ENCODE measurements at regions not wholly inside any gene's neighbourhood (a gene's known extent, or its start where the extent isn't known, plus 50 kb on each side); places are given as distances from the start of the nearest gene placed in this dataset.

GRCh38 chr2:2842466-2842865 lies 511.4 kb upstream of the MYT1L start:
- no peak for DNase-seq (ENCODE audit: low spot score in 2 of 2)
- FAIRE-seq = no peak

DNA sequence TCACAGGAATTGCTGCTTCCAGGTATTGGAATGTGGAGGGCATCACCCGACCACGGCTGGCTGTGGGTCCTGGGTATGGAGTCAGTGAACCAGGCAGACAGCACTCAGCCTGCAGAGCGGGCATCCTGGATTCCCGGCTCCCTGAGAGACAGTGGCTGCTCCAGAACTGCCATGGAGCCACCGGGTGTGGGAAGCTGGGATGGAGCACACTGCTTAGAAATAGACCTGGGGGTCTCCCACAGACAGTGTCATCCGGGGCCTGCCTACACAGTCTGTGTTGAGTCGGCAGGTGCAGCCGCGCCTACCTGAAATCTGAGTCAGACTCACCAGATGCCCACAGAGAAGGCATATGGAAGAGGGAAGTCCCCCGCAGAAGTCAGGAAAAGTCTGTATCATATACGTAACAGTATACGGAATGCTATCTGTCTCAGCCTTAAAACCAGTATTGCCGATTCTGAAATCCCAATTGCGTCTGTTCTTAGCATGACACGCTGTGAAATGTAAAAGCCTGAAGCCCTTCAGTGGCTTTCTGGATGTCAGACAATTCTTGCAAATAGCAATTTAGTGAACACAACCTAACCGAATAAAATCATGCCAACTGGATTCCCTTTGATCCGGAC lies 509.7 kb upstream of the MYT1L start:
- no peak for FAIRE-seq
- no peak for DNase-seq (ENCODE audit: low spot score in 2 of 2)

- DNase-seq (ENCODE audit: low spot score in 2 of 2) (no peak), FAIRE-seq (no peak)
These were observed 508.9 kb upstream of the MYT1L start for GRCh38 chr2:2839782-2840531.

GRCh38 chr2:2839393-2839781 lies 508.3 kb upstream of the MYT1L start:
- FAIRE-seq = no peak

DNA sequence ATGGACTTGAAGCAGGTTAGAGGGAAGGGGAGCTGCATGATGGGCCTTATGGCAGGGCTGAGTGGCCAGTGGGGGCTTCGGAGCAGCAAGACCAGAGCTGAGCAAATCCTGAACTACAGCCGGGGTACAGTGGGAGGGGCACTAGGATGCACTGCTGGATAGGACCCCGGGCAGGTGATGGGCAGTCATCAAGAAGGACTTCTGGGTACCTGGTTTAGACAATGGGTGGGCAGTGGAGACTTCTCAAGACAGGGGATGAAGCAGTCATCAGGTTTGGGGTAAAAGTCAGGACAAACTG lies 507.4 kb upstream of the MYT1L start:
- no peak for FAIRE-seq
- no peak for DNase-seq (ENCODE audit: low spot score in 2 of 2)

More at GRCh38 chr2:2839393-2839781, 508.3 kb upstream of the MYT1L start:
- no peak for DNase-seq (ENCODE audit: low spot score in 2 of 2)

- no peak for FAIRE-seq
- DNase-seq (ENCODE audit: low spot score in 2 of 2) = no peak
These were observed 506.9 kb upstream of the MYT1L start for GRCh38 chr2:2837746-2838547.

DNA sequence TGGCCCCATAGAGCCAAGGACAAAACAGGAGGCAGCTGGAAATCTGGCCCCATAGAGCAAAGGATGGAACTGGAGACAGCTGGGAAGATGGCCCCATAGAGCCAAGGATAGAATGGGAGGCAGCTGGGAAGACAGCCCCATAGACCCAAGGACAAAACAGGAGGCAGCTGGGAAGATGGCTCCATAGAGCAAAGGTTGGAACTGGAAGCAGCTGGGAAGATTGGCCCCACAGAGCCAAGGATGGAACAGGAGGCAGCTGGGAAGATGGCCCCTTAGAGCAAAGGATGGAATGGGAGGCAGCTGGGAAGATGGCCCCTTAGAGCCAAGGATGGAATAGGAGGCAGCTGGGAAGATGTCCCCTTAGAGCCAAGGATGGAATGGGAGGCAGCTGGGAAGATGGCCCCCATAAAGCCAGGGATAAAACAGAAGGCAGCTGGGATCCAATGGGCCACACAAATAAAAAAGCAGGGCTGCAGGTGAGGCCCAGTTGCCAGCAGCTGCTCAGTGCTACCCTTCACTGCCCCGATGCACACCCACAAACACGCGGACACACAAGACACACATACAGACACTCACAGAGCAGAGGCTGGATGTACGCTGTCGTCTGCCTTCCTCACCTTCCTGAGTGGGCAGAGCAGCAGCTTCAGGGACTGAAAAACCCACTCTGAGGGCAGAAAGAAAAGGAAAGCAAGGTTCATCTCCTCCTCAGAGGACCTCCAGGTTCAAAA lies 505.4 kb upstream of the MYT1L start:
- FAIRE-seq = no peak
- DNase-seq (ENCODE audit: low spot score in 2 of 2) = no peak

- DNase-seq (ENCODE audit: low spot score in 2 of 2) = no peak
- FAIRE-seq = no peak
These were observed 503.6 kb upstream of the MYT1L start for GRCh38 chr2:2834516-2835254.

GRCh38 chr2:2834105-2834504 lies 503.0 kb upstream of the MYT1L start:
- FAIRE-seq (no peak), DNase-seq (ENCODE audit: low spot score in 2 of 2) (no peak)

GRCh38 chr2:2832657-2833056 lies 501.6 kb upstream of the MYT1L start:
- no peak for FAIRE-seq

DNA sequence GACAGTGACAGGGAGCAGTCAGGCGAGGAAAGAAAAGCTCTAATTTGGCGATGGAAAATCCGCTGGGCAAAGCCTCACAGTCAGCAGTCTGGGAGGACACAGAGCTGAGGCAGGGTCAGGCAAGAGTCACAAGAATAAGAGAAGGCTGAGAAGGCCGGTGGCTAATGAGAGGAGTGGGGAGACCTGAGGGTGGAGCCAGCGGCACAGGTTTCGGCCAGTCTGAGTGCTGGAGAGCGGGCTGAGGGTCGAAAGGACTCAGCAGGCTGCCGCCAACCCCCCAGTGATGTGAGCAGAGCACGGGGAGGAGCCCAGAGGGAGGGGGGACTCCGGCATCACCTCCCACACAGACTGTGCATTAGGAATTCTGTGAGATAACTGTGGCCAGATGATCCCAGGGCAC lies 500.6 kb upstream of the MYT1L start:
- DNase-seq (ENCODE audit: low spot score in 2 of 2) (no peak), FAIRE-seq (no peak)

More at GRCh38 chr2:2832657-2833056, 501.6 kb upstream of the MYT1L start:
- DNase-seq (ENCODE audit: low spot score in 2 of 2) = no peak

GRCh38 chr2:2830576-2830975 lies 499.5 kb upstream of the MYT1L start:
- DNase-seq (ENCODE audit: low spot score in 2 of 2) = no peak
- FAIRE-seq = no peak

DNA sequence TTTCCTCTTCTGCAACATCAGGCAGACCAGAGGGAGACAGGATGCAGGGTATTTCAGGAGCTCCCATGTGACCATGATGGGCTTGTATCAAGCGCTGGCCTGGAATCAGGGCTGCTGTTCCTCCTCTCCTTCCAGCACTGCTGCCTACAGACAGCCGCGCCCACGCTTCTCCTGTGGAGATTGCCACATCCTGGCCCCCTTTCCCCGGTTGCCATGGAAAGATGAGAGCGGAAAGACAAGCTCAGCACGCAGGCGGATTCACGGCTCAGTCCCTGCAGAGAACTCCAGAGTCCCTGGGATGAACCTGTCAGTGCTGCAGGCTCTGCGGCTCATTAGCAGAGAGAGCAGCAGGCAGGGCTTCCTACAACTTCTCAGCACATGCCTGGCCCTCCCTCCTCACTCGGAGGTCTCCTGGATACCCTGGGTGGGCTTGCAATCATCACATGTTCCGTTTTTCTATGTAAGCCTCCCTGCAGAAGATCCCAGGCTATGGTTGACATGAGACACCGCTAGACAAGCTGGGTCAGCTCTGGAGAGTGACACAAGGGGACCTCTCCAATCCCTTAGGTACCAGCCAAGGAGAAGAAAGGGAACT lies 497.8 kb upstream of the MYT1L start:
- FAIRE-seq (no peak), DNase-seq (ENCODE audit: low spot score in 2 of 2) (no peak)

GRCh38 chr2:2827761-2828221 lies 496.7 kb upstream of the MYT1L start:
- DNase-seq (ENCODE audit: low spot score in 2 of 2) (no peak), FAIRE-seq (no peak)

GRCh38 chr2:2827046-2827636 lies 496.1 kb upstream of the MYT1L start:
- DNase-seq (ENCODE audit: low spot score in 2 of 2) (no peak), FAIRE-seq (no peak)

DNA sequence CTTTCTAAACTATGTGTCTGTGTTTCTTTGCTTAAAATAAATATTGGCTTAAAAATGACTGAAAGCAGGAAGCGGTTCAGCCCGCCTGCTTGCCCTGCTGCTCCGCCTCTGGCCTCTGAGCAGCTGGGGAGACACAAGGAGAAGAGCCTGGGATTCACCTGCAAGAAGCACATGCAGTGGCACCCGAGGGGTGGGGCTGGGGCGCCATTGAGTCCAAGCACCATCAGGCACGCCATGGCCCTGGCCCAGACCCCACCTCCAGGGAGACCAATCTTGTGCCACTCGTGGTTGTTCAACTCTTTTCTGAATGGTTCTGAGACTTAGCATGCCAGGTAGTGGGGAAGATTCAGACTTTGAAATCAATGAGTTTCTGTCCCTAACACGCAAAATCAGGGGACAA lies 495.5 kb upstream of the MYT1L start:
- FAIRE-seq = no peak

DNA sequence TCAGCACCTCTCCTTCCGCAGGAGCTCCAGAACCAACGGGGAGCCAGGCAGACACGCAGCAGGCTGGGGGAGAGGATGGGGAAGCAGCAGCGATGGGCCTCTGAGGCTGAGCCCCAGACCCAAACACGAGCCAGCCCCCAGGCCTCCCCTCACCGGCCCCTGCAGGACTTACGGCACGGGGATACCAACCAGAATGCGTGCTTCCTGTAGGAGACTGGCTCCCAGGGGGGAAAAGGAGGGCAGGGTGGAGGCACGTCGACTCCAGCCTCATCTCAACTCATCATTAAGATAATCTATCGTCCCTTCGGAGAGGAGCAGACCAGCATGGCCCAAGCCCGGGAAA lies 495.1 kb upstream of the MYT1L start:
- FAIRE-seq (no peak), DNase-seq (ENCODE audit: low spot score in 2 of 2) (no peak)

More for the DNA sequence above, 495.5 kb upstream of the MYT1L start:
- no peak for DNase-seq (ENCODE audit: low spot score in 2 of 2)

DNA sequence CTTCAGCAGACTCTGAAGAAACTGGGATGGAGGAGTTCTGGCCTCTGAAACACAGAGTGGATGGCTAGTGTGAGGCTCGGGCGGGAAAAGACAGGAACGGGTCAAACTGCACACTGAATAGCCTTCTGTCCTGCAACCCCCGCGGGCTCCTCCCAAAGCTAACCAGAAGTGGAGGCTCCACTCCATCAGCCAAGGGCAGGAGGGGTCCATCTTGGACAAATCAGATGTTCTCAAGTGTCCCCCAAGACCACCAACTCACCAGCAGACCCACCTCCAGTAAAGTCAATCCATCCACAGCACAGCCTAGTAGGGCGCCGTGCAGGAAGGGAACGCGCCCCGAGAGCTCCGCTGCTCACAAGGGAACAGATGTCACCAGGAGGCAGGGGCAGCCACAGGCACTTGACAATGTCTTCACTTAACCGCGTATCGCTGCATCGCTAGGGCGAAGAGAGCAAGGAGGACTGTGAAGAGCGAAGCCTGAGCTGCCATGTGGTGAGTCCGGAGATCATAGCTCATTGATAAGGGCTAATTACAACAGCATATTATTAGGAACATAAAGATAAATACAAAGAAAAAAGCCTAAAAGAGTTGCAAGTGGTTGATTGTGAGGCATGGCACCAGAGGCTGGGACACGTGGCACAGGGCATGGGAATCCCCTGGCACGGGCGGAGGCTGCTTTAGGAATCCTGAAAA lies 494.6 kb upstream of the MYT1L start:
- DNase-seq (ENCODE audit: low spot score in 2 of 2) = no peak
- no peak for FAIRE-seq

DNA sequence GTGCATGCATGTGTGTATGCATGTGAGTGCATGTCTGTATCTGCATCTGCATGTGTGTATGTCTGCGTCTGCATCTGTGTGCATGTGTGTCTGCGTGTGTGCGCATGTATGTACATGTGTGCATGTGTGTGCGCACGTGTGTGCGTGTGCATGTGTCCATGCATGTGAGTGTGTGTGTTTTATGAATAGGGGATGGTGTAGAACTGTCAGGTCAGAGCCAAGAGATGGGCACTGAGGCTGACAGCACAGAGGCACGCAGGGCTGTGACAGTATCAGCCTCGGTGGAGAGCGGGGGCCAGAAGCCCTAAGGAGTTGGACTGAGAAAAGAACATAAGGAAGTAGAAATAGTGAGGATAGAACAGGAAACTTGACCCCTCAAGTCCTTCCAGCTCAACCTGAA lies 494.0 kb upstream of the MYT1L start:
- no peak for DNase-seq (ENCODE audit: low spot score in 2 of 2)
- FAIRE-seq = no peak
